Left lung (tissue), 4 donors: ENCODE measurements at regions not wholly inside any gene's neighbourhood (a gene's known extent, or its start where the extent isn't known, plus 50 kb on each side); places are given as distances from the start of the nearest gene placed in this dataset.
A peak's percentile ranks its signal among the peaks of the same experiment; 100 is the strongest.

ENCODE experiments used
- ATAC-seq: fragments of 200-7000 bp; cut with Tn5 transposase; one replicate; pipeline ENCODE4 v1.9.1; 2020; ENCODE audit warnings: moderate library complexity
- DNase-seq, 4 donors: peaks; one replicate each; pipeline ENCODE4 v3.0.0-alpha.2; 2013 to 2020
- H3K27ac ChIP-seq, 2 donors: fragments of 200-600 bp; sonication (generic) in 1 of 2; one replicate each; pipeline versions ENCODE4 v1.5.0 to v1.8.0; 2020 to 2021
- H3K27me3 ChIP-seq, 2 donors: fragments of 200-600 bp; sonication (generic) in 1 of 2; one replicate each; pipeline versions ENCODE4 v1.5.0 to v1.8.0; 2020 to 2021
- H3K36me3 ChIP-seq, 2 donors: fragments of 200-600 bp; sonication (generic) in 1 of 2; one replicate each; pipeline versions ENCODE4 v1.5.0 to v1.8.0; 2020 to 2021
- H3K4me1 ChIP-seq, 2 donors: fragments of 200-600 bp; one replicate each; pipeline ENCODE4 v1.8.0; 2021
- H3K4me3 ChIP-seq, 2 donors: fragments of 200-600 bp; sonication (generic) in 1 of 2; one replicate each; pipeline versions ENCODE4 v1.5.0 to v1.8.0; 2020 to 2021; ENCODE audit warnings: mild to moderate bottlenecking in 1 of 2
- H3K9me3 ChIP-seq, 2 donors: fragments of 200-600 bp; sonication (generic) in 1 of 2; one replicate each; pipeline versions ENCODE4 v1.5.0 to v1.8.0; 2020 to 2021
- intact Hi-C, 2 donors: fragments of 100-400 bp; cut with DNase I; formaldehyde crosslinking; loops; one replicate each; pipeline versions ENCODE4 v1.11.2 to v1.14.2; 2022
- TF ChIP-seq, protein P1 (sequence below), 2 donors: fragments of 200-600 bp; sonication (generic) in 1 of 2; IDR thresholded peaks; one replicate each; pipeline versions ENCODE4 v1.5.0 to v1.8.0; 2021; ENCODE audit warnings: antibody characterized with exemption in 2 of 2
- donor health status: DM: no; HTN: yes; CAD: no.
- donor health status: DM: no; HTN: no; CAD: no.

DNA sequence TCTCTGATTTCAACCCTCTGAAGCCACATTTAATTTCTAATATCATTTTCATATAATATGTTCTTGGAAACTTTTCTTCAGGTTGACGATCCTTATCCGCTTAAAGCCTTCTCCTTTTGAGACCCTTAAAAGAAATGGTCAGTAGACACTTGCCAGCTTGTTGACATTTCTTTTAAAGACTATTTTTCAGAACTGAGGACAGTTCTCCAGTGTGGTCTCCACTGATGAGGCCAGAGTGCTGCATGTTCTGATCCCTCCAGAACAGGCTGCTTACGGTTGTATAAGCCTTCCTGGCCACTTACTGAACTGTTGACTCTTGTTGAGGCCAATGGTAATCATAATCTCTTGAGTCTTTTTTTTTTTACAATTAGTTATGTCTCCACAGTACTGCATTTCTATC lies 477.3 kb downstream of the FGF9 start:
- intact Hi-C loops, result no loop called here
- Histone ChIP-seq H3K36me3 (no peaks in the 10 kb centered on the region), H3K4me1 (no peaks in the 10 kb centered on the region), H3K27me3 (no peaks in the 10 kb centered on the region), H3K9me3 (peaks cover 0 to 2% of the 10 kb centered on the region in 2 donors), H3K4me3 (no peak overlapping the region), H3K27ac (no peak overlapping the region)
- TF ChIP-seq, protein P1, sequence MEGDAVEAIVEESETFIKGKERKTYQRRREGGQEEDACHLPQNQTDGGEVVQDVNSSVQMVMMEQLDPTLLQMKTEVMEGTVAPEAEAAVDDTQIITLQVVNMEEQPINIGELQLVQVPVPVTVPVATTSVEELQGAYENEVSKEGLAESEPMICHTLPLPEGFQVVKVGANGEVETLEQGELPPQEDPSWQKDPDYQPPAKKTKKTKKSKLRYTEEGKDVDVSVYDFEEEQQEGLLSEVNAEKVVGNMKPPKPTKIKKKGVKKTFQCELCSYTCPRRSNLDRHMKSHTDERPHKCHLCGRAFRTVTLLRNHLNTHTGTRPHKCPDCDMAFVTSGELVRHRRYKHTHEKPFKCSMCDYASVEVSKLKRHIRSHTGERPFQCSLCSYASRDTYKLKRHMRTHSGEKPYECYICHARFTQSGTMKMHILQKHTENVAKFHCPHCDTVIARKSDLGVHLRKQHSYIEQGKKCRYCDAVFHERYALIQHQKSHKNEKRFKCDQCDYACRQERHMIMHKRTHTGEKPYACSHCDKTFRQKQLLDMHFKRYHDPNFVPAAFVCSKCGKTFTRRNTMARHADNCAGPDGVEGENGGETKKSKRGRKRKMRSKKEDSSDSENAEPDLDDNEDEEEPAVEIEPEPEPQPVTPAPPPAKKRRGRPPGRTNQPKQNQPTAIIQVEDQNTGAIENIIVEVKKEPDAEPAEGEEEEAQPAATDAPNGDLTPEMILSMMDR (IDR thresholded peaks at IDR 0.05), result no peak
- ATAC-seq (no peak), DNase-seq (no peak)

DNA sequence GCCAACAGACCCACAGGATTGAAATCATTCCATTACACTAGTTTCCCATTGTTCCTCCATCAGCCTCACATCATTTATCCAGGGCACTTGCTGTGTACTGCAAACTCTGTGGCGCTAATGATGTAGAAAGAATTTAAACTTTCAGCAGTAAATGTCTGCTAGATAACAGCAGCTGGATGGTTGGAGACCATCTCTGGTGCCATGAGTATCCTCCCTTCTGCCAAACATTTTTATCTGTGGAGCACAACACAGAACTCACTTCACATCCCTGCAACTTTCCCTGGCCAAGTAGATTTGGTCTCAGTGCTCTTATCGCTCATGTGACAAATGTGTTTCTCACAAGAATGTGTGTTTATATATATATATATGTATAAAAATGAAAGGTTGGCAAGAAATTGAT lies 481.9 kb downstream of the FGF9 start:
- Histone ChIP-seq H3K36me3 (no peaks in the 10 kb centered on the region), H3K4me1 (no peaks in the 10 kb centered on the region), H3K27me3 (no peaks in the 10 kb centered on the region), H3K9me3 (no peaks in the 10 kb centered on the region), H3K27ac (no peak overlapping the region), H3K4me3 (no peak overlapping the region)
- intact Hi-C loops, result no loop called here
- TF ChIP-seq, protein P1 (IDR thresholded peaks at IDR 0.05), result no peak
- ATAC-seq (no peak), DNase-seq (peak in 2 of 4 donors; percentile 23)

DNA sequence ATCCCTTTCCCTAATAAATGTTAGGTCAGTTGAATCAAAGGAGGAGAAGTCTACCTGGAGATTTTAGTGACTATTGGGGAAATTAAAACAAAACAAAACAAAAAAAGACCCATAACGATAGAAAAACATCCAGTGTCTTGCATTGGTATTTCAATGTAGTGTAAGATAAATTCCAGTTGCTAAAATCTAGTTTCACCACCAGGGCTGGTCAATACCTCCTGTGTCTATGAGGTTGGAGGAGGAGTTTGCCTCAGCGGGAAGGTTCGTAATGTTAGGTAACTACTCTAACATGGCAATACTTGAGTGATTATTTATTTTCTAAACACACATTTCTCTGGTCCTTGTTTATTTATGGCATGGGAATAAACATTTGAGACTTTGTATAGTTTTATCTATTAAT lies 483.2 kb downstream of the FGF9 start:
- DNase-seq, result no peak
- Histone ChIP-seq H3K9me3 (no peaks in the 10 kb centered on the region), H3K36me3 (no peaks in the 10 kb centered on the region), H3K27me3 (no peaks in the 10 kb centered on the region), H3K27ac (no peak overlapping the region), H3K4me3 (no peak overlapping the region), H3K4me1 (no peaks in the 10 kb centered on the region)
- intact Hi-C loops, result no loop called here
- TF ChIP-seq, protein P1 (IDR thresholded peaks at IDR 0.05), result no peak
- no peak for ATAC-seq

DNA sequence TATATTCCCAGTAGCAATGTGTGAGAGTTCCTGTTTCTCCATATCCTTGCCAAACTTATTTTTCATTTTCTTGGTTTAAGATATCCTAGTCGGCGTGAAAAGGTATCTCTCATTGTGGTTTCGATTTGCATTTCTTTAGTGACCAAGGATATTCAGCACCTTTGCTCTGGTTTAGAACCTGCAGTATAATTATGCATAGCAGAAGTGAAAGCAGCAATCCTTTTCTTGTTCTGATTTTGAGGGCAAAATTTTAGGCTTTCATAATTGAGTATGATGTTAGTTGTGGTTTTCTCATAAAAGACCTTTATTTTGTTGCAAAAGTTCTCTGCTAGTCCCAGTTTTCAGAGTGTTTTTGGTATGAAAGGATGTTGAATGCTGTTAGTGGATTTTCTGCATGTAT lies 491.0 kb downstream of the FGF9 start:
- H3K36me3 ChIP-seq, result no peaks in the 10 kb centered on the region
- no peak overlapping the region for H3K4me3 ChIP-seq
- no peaks in the 10 kb centered on the region for H3K27me3 ChIP-seq
- no peaks in the 10 kb centered on the region for H3K4me1 ChIP-seq
- no peak for ATAC-seq
- no peaks in the 10 kb centered on the region for H3K9me3 ChIP-seq
- DNase-seq, result no peak
- TF ChIP-seq, protein P1 (IDR thresholded peaks at IDR 0.05), result no peak
- H3K27ac ChIP-seq, result no peak overlapping the region
- intact Hi-C loops, result no loop called here

DNA sequence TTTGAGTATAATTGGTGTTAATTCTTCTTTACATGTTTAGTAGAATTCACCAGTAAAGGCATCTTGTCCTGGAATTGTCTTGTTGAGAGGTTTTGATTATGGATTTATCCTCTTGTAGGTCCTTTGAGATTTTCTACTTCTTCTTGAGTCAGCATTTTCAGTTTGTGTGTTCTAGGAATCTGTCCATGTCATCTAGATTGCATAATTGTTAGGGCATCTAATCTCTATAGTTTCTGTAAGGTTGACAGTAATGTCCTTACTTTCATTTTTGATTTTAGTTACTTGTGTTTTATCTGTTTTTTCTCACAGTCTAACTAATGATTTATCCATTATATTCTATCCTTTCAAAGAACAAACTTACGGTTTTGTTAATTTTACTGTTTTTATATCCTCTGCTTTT lies 492.0 kb downstream of the FGF9 start:
- intact Hi-C loops, result no loop called here
- H3K9me3 ChIP-seq, result no peaks in the 10 kb centered on the region
- H3K4me1 ChIP-seq, result no peaks in the 10 kb centered on the region
- no peaks in the 10 kb centered on the region for H3K36me3 ChIP-seq
- DNase-seq, result no peak
- ATAC-seq, result no peak
- no peaks in the 10 kb centered on the region for H3K27me3 ChIP-seq
- H3K27ac ChIP-seq, result no peak overlapping the region
- no peak overlapping the region for H3K4me3 ChIP-seq
- TF ChIP-seq, protein P1 (IDR thresholded peaks at IDR 0.05), result no peak
